ENCODE measurements at regions not wholly inside any gene's neighbourhood (a gene's known extent, or its start where the extent isn't known, plus 50 kb on each side); places are given as distances from the start of the nearest gene placed in this dataset.

DNA sequence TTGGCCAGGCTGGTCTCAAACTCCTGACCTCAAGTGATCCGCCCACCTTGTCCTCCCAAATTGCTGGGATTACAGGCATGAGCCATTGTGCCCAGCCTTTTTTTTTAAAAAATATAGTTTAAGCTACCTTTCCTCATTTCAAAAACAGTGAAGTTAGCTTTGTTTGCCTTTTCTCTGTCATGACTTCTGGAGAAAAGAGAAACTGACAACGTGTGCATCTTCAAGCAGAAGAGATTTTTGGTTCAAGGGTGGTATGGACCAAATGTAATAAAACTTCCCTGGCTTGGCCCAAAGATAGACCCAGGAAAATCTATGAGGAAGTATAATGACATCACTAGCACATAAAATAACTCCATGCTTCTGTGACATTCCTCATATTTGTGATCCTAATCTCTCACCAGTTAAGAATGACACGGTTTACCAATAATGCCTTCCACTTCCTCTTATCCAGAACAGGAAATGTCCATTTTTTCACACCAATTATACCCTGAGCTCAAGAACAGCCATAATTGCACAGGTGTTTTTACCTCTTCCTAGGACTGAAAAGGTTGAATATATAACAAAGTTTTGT lies 781.2 kb upstream of the NR2F2 start:
- TF ChIP-seq CTCF (IDR thresholded peaks at IDR 0.05) (no peak), ZFX (IDR thresholded peaks at IDR 0.05; ENCODE audit: borderline replicate concordance) (no peak)

Data from 22Rv1 (cell line).